K562 (cell line): ENCODE measurements at regions not wholly inside any gene's neighbourhood (a gene's known extent, or its start where the extent isn't known, plus 50 kb on each side); places are given as distances from the start of the nearest gene placed in this dataset.

Experiments
- ATAC-seq: fragments of 200-7000 bp; cut with Tn5 transposase; 3 replicates; pipeline ENCODE4 v1.9.1; 2020; ENCODE audit warnings: moderate library complexity
- BruUV-seq: library from RNA; stranded (reverse); fragments of 400-500 nt; replicated peaks from 2 replicates; lab custom pipeline; 2021; lab: Mats Ljungman, UMichigan
- CTCF ChIA-PET: fragments of 300-600 bp; formaldehyde crosslinking; extraction: SDS; loops from one replicate; lab custom pipeline; 2021; ENCODE audit warnings: low intra/inter-chr PET ratio; lab: Yijun Ruan, JAX
- POLR2A ChIA-PET: fragments of 300-600, 350-650 bp; sonication (Branson Sonifier 250); formaldehyde crosslinking; extraction: SDS; loops from one replicate; lab custom pipeline; 2021; ENCODE audit warnings: antibody characterized with exemption, inconsistent platforms; lab: Yijun Ruan, JAX
- DNase-seq, 4 experiments: peaks; one replicate each; pipeline versions ENCODE4 v3.0.0 to v3.0.0-alpha.2; 2011 to 2018; ENCODE audit warnings: low spot score in 3 of 4, mixed read lengths in 3 of 4; ENCODE audit errors: extremely low read depth in 1 of 4
- FAIRE-seq: peaks from 2 replicates; lab custom pipeline; 2011; peaks lifted over from hg19 to GRCh38; lab: Jason Lieb, UNC
- H2AFZ ChIP-seq: 2 replicates; pipeline ENCODE4 v1.6.0; 2011; ENCODE audit warnings: low read depth, low read length, control low read depth, inconsistent platforms
- H3K27ac ChIP-seq: fragments of 200-600 bp; 3 replicates; pipeline ENCODE4 v1.8.0; 2011; ENCODE audit warnings: low read depth, mild to moderate bottlenecking, control low read depth, inconsistent platforms, low read length, moderate library complexity, mixed read lengths; ENCODE audit errors: extremely low read depth
- H3K27me3 ChIP-seq, 2 experiments: fragments of 300-600 bp in 1 of 2; 2 replicates in 1 of 2; 3 replicates in 1 of 2; pipeline versions ENCODE4 v1.6.0 to v1.8.0; 2011; ENCODE audit warnings: inconsistent platforms in 2 of 2, low read length in 2 of 2, mild to moderate bottlenecking in 1 of 2, mixed read lengths in 1 of 2, moderate library complexity in 1 of 2; ENCODE audit not compliant: control insufficient read depth in 2 of 2, insufficient read depth in 2 of 2
- H3K36me3 ChIP-seq: fragments of 300-600 bp; 3 replicates; pipeline ENCODE4 v1.8.0; 2011; ENCODE audit warnings: mild to moderate bottlenecking, low read length, inconsistent platforms; ENCODE audit not compliant: control insufficient read depth, insufficient read depth
- H3K4me1 ChIP-seq, 2 experiments: fragments of 200-600 bp in 1 of 2; replicated peaks in 1 of 2; 2 replicates in 1 of 2; 3 replicates in 1 of 2; pipeline versions ENCODE4 v1.5.1 to v1.8.0; 2011; ENCODE audit warnings: inconsistent platforms in 2 of 2, low read length in 2 of 2, mild to moderate bottlenecking in 1 of 2, mixed read lengths in 1 of 2, moderate library complexity in 1 of 2; ENCODE audit not compliant: control insufficient read depth in 2 of 2, insufficient read depth in 2 of 2
- H3K4me2 ChIP-seq: 2 replicates; pipeline ENCODE4 v1.6.1; 2011; ENCODE audit warnings: low read length, control low read depth, inconsistent platforms, mixed read lengths; ENCODE audit not compliant: insufficient read depth
- H3K4me3 ChIP-seq: fragments of 200-600 bp; sonication (generic), shearing (Covaris generic); 2 replicates; pipeline ENCODE4 v1.5.1; 2016; ENCODE audit warnings: control low read depth, inconsistent platforms
- H3K79me2 ChIP-seq: fragments of 200-600 bp; 3 replicates; pipeline ENCODE4 v1.8.0; 2011; ENCODE audit warnings: low read length, inconsistent platforms; ENCODE audit not compliant: control insufficient read depth, insufficient read depth
- H3K9ac ChIP-seq, 2 experiments: 2 replicates each; pipeline versions ENCODE4 v1.6.0 to v1.6.1; 2011; ENCODE audit warnings: low read depth in 2 of 2, low read length in 2 of 2, control low read depth in 1 of 2, inconsistent platforms in 1 of 2, mild to moderate bottlenecking in 1 of 2, mixed read lengths in 1 of 2; ENCODE audit not compliant: insufficient read depth in 1 of 2
- H3K9me1 ChIP-seq: one replicate; pipeline ENCODE4 v1.6.0; 2011; ENCODE audit warnings: inconsistent platforms, mild to moderate bottlenecking, low read length, moderate library complexity; ENCODE audit not compliant: control insufficient read depth, insufficient read depth
- H3K9me3 ChIP-seq: replicated peaks from 2 replicates; pipeline ENCODE4 v1.5.1; 2011; ENCODE audit warnings: low read depth, low read length, inconsistent platforms; ENCODE audit not compliant: control insufficient read depth, insufficient read depth
- H4K20me1 ChIP-seq: replicated peaks from 2 replicates; pipeline ENCODE4 v1.6.1; 2011; ENCODE audit warnings: low read length, inconsistent platforms, mixed read lengths; ENCODE audit not compliant: control insufficient read depth, insufficient read depth
- RAD21 ChIP-seq, 2 experiments: fragments of 250-450 bp in 1 of 2; fragments of 450-650 bp in 1 of 2; sonication (Bioruptor Pico) in 1 of 2; formaldehyde crosslinking in 1 of 2; IDR thresholded peaks in 1 of 2; conservative IDR thresholded peaks in 1 of 2; 2 replicates each; pipeline versions ENCODE4 v1.4.0 to v1.8.0; 2020 to 2022; ENCODE audit warnings: mild to moderate bottlenecking in 2 of 2, moderate library complexity in 1 of 2
- TRIM24 ChIP-seq, 2 experiments: fragments of 450-650 bp; IDR thresholded peaks; 2 replicates each; pipeline ENCODE4 v1.6.1; 2016
- ZBTB49 ChIP-seq: sonication (generic); formaldehyde crosslinking; IDR thresholded peaks from 2 replicates; pipeline ENCODE4 v1.8.0; 2022; ENCODE audit warnings: missing genetic modification reagents, mild to moderate bottlenecking, borderline replicate concordance
- ZNF41 ChIP-seq: fragments of 250-450 bp; sonication (Bioruptor Pico); conservative IDR thresholded peaks from 2 replicates; pipeline ENCODE4 v1.4.0; 2020; ENCODE audit warnings: mild to moderate bottlenecking
- WGBS: fragments of 100-300 bp; shearing (Covaris generic); methylation state at CpG from one replicate; pipeline ENCODE4 v1.1.6; 2016; ENCODE audit warnings: low coverage, mixed read lengths; ENCODE audit not compliant: insufficient coverage; ENCODE audit errors: missing lambda C conversion rate; 5-methylcytosine and 5-hydroxymethylcytosine counted together
- in situ Hi-C: fragments of 300-500 bp; cut with MboI; formaldehyde crosslinking; loops from 4 replicates; pipeline ENCODE4 v1.15.0; 2018; ENCODE audit warnings: inconsistent platforms, mixed read lengths
- intact Hi-C: fragments of 100-400 bp; cut with micrococcal nuclease; formaldehyde crosslinking; loops from 2 replicates; pipeline ENCODE4 v1.14.2; 2022
- TF ChIP-seq, protein P1 (sequence below): fragments of 450-650 bp; formaldehyde crosslinking; IDR thresholded peaks from 2 replicates; pipeline ENCODE4 v1.4.0; 2020; ENCODE audit warnings: mild to moderate bottlenecking
- TF ChIP-seq, protein P2 (sequence below): IDR thresholded peaks from 3 replicates; pipeline ENCODE4 v1.6.1; 2011; ENCODE audit warnings: borderline replicate concordance, mild to moderate bottlenecking, moderate library complexity; ENCODE audit not compliant: insufficient read length; ENCODE audit errors: extremely low read depth

DNA sequence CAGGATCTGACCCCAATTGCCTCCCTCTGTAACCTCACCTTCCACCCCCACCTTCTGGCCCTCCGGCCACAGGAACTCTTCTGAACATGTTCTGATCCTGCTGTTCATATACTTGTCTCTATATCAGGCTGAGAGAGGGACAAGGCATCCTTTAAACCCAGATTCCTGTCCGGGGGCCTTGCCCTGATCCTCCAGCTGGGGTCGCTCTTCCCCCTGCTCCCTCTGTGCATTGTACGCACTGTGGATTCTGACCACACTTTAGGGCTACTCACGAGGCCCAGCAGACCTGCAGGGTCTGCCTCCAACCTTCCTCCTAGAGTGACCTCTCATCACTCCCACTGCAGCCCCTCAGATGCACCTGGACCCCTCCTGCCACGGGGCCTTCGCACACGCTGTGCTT lies 269.3 kb downstream of the UQCRFS1 start (continued):
- TF ChIP-seq RAD21 (CRISPR knock-in tag; conservative IDR thresholded peaks at IDR 0.05 in 1 of 2, IDR thresholded peaks at IDR 0.05 in 1 of 2), result peak; percentile 22 to 62; a peak in 3 of 4 replicates
- no peak for TF ChIP-seq ZBTB49 (CRISPR knock-in tag)

- in situ Hi-C loops, result no loop called here
Observed at GRCh38 chr19:28941833-28942232, 271.1 kb downstream of the UQCRFS1 start.

More at GRCh38 chr19:28941833-28942232, 271.1 kb downstream of the UQCRFS1 start:
- H3K4me2 ChIP-seq, result no peak overlapping the region
- intact Hi-C loops, result loop anchor here (10.0 kb wide), 1 partner anchor 583 kb away; the partner anchor contains the start of gene VSTM2B
- no peaks in the 10 kb centered on the region; a peak in 1 of 5 replicates for H3K27me3 ChIP-seq
- H4K20me1 ChIP-seq, result no peaks in the 10 kb centered on the region
- H3K9ac ChIP-seq, result no peak overlapping the region
- ChIA-PET CTCF (no interaction called here), POLR2A (no interaction called here)
- no peaks in the 10 kb centered on the region for H3K79me2 ChIP-seq
- no peak overlapping the region for H3K27ac ChIP-seq
- DNase-seq (no peak), FAIRE-seq (no peak), ATAC-seq (no peak)
- no peaks in the 10 kb centered on the region for H3K9me3 ChIP-seq
- H3K9me1 ChIP-seq, result no peaks in the 10 kb centered on the region
- no peak overlapping the region for H3K4me3 ChIP-seq
- H3K36me3 ChIP-seq, result no peaks in the 10 kb centered on the region
- under 1% methylated on average over 11 of the region's 11 CpGs for WGBS
- no peak for TF ChIP-seq TRIM24 (IDR thresholded peaks at IDR 0.05)
- TF ChIP-seq, protein P1, sequence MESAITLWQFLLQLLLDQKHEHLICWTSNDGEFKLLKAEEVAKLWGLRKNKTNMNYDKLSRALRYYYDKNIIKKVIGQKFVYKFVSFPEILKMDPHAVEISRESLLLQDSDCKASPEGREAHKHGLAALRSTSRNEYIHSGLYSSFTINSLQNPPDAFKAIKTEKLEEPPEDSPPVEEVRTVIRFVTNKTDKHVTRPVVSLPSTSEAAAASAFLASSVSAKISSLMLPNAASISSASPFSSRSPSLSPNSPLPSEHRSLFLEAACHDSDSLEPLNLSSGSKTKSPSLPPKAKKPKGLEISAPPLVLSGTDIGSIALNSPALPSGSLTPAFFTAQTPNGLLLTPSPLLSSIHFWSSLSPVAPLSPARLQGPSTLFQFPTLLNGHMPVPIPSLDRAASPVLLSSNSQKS (CRISPR knock-in tag), result no peak
- no peak for TF ChIP-seq ZNF41 (CRISPR knock-in tag)
- TF ChIP-seq, protein P2, sequence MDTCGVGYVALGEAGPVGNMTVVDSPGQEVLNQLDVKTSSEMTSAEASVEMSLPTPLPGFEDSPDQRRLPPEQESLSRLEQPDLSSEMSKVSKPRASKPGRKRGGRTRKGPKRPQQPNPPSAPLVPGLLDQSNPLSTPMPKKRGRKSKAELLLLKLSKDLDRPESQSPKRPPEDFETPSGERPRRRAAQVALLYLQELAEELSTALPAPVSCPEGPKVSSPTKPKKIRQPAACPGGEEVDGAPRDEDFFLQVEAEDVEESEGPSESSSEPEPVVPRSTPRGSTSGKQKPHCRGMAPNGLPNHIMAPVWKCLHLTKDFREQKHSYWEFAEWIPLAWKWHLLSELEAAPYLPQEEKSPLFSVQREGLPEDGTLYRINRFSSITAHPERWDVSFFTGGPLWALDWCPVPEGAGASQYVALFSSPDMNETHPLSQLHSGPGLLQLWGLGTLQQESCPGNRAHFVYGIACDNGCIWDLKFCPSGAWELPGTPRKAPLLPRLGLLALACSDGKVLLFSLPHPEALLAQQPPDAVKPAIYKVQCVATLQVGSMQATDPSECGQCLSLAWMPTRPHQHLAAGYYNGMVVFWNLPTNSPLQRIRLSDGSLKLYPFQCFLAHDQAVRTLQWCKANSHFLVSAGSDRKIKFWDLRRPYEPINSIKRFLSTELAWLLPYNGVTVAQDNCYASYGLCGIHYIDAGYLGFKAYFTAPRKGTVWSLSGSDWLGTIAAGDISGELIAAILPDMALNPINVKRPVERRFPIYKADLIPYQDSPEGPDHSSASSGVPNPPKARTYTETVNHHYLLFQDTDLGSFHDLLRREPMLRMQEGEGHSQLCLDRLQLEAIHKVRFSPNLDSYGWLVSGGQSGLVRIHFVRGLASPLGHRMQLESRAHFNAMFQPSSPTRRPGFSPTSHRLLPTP, result no peak
- BruUV-seq, result no TSS peak
- H2AFZ ChIP-seq, result no peak overlapping the region
- H3K4me1 ChIP-seq, result no peaks in the 10 kb centered on the region
